ENCODE measurements at regions not wholly inside any gene's neighbourhood (a gene's known extent, or its start where the extent isn't known, plus 50 kb on each side); places are given as distances from the start of the nearest gene placed in this dataset.

- H3K4me3 ChIP-seq (ENCODE audit: low read depth, poor library complexity, severe bottlenecking), result no peak overlapping the region
- DNase-seq (ENCODE audit: low spot score in 2 of 2), result no peak
- TF ChIP-seq, protein P1, sequence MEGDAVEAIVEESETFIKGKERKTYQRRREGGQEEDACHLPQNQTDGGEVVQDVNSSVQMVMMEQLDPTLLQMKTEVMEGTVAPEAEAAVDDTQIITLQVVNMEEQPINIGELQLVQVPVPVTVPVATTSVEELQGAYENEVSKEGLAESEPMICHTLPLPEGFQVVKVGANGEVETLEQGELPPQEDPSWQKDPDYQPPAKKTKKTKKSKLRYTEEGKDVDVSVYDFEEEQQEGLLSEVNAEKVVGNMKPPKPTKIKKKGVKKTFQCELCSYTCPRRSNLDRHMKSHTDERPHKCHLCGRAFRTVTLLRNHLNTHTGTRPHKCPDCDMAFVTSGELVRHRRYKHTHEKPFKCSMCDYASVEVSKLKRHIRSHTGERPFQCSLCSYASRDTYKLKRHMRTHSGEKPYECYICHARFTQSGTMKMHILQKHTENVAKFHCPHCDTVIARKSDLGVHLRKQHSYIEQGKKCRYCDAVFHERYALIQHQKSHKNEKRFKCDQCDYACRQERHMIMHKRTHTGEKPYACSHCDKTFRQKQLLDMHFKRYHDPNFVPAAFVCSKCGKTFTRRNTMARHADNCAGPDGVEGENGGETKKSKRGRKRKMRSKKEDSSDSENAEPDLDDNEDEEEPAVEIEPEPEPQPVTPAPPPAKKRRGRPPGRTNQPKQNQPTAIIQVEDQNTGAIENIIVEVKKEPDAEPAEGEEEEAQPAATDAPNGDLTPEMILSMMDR (IDR thresholded peaks at IDR 0.05), result no peak
- TF ChIP-seq POLR2A (IDR thresholded peaks at IDR 0.05), result no peak
- intact Hi-C loops (cut with DNase I; ENCODE audit: low total_unique reads), result no loop called here
- 58 to 66% methylated on average over 7 of the region's 7 CpGs for WGBS, 2 donors
These were observed 57.0 kb upstream of the NEURL1B start for GRCh38 chr5:172583931-172584511.

DNA sequence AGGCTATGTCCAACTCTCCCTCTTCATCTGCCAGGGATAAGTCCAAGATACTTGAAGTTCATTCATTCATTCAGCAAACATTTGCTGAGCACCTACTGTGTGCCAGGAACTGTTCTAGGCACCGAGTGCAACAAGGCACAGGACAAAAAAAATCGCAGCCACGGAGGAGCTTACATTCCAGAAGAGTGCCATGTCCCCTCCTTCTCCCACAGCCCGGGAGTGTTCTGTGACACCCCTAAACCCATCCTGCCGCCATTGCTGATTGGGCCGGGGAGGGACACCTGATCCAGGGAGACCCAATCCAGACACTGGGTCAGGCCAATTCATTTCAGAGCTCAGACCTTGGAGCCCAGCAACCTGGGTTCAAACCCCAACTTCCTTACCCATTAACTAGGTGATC is 58.1 kb upstream of the NEURL1B start:
- intact Hi-C loops (cut with DNase I; ENCODE audit: low total_unique reads), result no loop called here
- 91 to 96% methylated on average over 6 of the region's 6 CpGs for WGBS, 2 donors
- no peak for DNase-seq (ENCODE audit: low spot score in 2 of 2)
- TF ChIP-seq, protein P1 (IDR thresholded peaks at IDR 0.05), result no peak
- no peak for TF ChIP-seq POLR2A (IDR thresholded peaks at IDR 0.05)
- no peak overlapping the region for H3K4me3 ChIP-seq (ENCODE audit: low read depth, poor library complexity, severe bottlenecking)

DNA sequence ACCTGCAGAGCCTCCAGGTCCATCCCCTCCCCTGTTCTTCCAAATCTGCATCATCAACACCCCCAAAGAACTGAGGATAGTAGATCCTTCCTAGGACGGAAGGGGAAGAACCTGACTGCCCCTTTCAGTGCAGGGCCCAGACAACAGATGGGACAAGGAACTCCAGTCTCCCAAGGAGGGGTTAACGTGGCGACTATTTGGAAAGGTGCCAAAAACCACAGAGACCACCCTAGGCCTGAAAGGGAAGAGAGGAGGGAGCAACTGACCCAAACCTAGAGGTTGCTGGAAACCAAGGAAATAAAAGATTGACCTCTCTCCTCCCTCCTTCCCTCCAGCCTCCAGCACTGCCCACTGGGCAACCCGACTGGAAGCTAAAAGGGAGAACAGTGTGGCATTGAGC is 59.7 kb upstream of the NEURL1B start:
- H3K4me3 ChIP-seq (ENCODE audit: low read depth, poor library complexity, severe bottlenecking), result no peak overlapping the region
- intact Hi-C loops (cut with DNase I; ENCODE audit: low total_unique reads), result no loop called here
- TF ChIP-seq POLR2A (IDR thresholded peaks at IDR 0.05), result no peak
- TF ChIP-seq, protein P1 (IDR thresholded peaks at IDR 0.05), result no peak
- WGBS, 2 donors, result 51% methylated on average over 4 of the region's 4 CpGs
- no peak for DNase-seq (ENCODE audit: low spot score in 2 of 2)

GRCh38 chr5:172579403-172579990 is 61.6 kb upstream of the NEURL1B start:
- no peak for TF ChIP-seq POLR2A (IDR thresholded peaks at IDR 0.05)
- TF ChIP-seq, protein P1 (IDR thresholded peaks at IDR 0.05), result no peak
- intact Hi-C loops (cut with DNase I; ENCODE audit: low total_unique reads), result no loop called here
- DNase-seq (ENCODE audit: low spot score in 2 of 2), result no peak
- 87 to 93% methylated on average over 5 of the region's 5 CpGs for WGBS, 2 donors
- H3K4me3 ChIP-seq (ENCODE audit: low read depth, poor library complexity, severe bottlenecking), result no peak overlapping the region

- TF ChIP-seq, protein P1 (IDR thresholded peaks at IDR 0.05), result no peak
These were observed 63.7 kb upstream of the NEURL1B start for GRCh38 chr5:172577267-172577909.

More at GRCh38 chr5:172577267-172577909, 63.7 kb upstream of the NEURL1B start:
- H3K4me3 ChIP-seq (ENCODE audit: low read depth, poor library complexity, severe bottlenecking), result no peak overlapping the region
- no peak for DNase-seq (ENCODE audit: low spot score in 2 of 2)
- WGBS, 2 donors, result 79 to 82% methylated on average over 7 of the region's 7 CpGs
- intact Hi-C loops (cut with DNase I; ENCODE audit: low total_unique reads), result no loop called here

Data from lower leg skin (tissue), 4 donors.